Astrocyte of the spinal cord (primary cell): ENCODE measurements at regions not wholly inside any gene's neighbourhood (a gene's known extent, or its start where the extent isn't known, plus 50 kb on each side); places are given as distances from the start of the nearest gene placed in this dataset.
A peak's percentile ranks its signal among the peaks of the same experiment; 100 is the strongest.

Source experiments
- DNase-seq: peaks from one replicate; pipeline ENCODE4 v3.0.0; 2011; ENCODE audit warnings: low read depth, low spot score
- H3K4me3 ChIP-seq: 2 replicates; pipeline ENCODE4 v1.5.1; 2011; ENCODE audit warnings: low read depth, mild to moderate bottlenecking, low read length, moderate library complexity
- in situ Hi-C: cut with HindIII; loops from 2 replicates; pipeline ENCODE4 v1.10.0; 2017; ENCODE audit warnings: low sequenced_read_pairs
- TF ChIP-seq, protein P1 (sequence below): IDR thresholded peaks from 2 replicates; pipeline ENCODE4 v1.5.1; 2012; ENCODE audit warnings: low read depth, mild to moderate bottlenecking, low read length, inconsistent platforms

DNA sequence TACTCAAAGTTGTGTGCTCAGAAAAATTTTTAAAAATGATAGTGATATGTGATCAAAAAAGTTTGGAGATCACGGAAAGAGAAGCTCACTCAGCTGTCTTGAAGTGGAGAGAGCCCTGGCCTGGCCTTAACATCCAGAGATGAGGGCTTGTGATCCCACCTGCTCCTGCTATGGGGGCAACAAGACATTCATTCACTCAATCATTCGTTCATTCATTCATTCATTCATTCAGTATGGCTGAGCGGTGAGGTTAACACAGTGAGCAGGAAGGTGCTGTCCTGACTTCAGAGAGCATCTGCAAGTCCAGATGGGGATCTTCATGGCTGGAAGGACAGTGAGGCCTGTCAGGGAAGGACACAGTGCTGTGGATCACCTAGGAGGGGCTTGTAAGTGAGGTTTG lies 112.3 kb downstream of the SLC25A47 start:
- in situ Hi-C loops: no loop called here
- H3K4me3 ChIP-seq: no peak overlapping the region
- DNase-seq: no peak
- TF ChIP-seq, protein P1, sequence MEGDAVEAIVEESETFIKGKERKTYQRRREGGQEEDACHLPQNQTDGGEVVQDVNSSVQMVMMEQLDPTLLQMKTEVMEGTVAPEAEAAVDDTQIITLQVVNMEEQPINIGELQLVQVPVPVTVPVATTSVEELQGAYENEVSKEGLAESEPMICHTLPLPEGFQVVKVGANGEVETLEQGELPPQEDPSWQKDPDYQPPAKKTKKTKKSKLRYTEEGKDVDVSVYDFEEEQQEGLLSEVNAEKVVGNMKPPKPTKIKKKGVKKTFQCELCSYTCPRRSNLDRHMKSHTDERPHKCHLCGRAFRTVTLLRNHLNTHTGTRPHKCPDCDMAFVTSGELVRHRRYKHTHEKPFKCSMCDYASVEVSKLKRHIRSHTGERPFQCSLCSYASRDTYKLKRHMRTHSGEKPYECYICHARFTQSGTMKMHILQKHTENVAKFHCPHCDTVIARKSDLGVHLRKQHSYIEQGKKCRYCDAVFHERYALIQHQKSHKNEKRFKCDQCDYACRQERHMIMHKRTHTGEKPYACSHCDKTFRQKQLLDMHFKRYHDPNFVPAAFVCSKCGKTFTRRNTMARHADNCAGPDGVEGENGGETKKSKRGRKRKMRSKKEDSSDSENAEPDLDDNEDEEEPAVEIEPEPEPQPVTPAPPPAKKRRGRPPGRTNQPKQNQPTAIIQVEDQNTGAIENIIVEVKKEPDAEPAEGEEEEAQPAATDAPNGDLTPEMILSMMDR: no peak

- no peak overlapping the region for H3K4me3 ChIP-seq
- TF ChIP-seq, protein P1: no peak
- no peak for DNase-seq
- in situ Hi-C loops: no loop called here
Measured at GRCh38 chr14:100436745-100437406, 113.7 kb downstream of the SLC25A47 start.

DNA sequence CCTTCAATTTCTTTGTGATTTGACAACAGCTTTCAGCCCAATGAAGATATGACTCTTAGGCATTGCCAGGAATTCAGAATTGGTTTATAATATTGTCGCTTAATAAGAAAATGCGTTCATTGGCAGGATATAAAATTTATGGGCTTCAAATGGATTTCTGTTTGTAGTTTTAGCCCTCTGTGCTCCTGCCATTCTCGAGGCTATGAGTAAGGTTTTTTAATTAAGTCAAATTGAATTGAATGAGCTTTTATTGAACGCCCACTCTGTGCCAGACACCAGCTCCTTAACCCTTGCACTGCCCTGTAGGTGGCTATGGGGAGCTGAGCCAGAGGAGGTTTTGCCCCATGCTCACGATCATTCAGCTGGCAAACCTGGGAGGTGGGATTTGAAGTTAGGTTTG lies 115.1 kb downstream of the SLC25A47 start:
- in situ Hi-C loops: no loop called here
- TF ChIP-seq, protein P1: no peak
- no peak overlapping the region for H3K4me3 ChIP-seq
- no peak for DNase-seq

DNA sequence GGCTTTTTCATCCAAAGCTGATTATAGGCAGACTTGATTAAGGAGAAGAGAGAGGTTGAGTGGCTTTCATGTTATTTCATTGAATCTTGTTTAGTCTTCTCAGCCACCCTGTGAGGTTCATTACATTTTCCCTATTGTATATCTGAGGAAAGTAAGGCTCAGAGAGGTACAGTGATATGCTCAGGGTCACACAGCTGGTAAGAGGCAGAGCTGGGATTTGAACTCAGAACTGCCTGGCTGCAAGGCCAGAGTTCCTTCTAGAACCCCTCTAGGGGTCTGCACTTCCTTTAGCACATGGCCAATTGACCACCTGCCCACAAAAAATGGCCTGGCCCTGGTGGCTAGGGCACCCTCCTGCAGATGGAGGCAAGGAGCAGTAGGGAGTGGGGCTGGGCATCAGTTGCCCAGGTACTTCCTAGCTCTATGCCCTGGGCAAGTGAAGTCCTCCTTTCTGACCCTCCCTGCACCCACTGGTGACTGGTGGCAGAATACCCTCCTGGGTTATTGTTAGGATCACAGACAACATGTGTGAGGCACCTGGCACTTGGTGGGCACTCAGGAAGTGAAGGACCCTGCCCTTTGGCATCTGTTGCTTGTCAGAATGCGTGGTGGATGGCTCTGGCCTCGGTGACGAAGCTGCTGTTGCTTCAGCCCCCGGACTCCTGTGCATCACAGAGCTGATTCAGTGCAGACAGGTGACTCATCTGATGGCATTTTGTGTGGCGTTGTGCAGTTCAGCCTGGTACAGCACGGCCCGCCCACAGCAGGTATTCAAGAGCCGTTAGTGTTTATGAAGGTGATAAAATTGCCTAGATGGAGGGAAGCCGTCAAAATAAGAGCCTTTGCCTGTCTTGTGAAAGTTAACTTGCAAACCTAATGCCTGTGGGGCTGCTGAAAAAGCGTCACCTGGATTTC lies 115.8 kb downstream of the SLC25A47 start:
- TF ChIP-seq, protein P1: no peak
- no peak overlapping the region for H3K4me3 ChIP-seq
- DNase-seq: peak; percentile 73
- in situ Hi-C loops: no loop called here

- DNase-seq: peak; percentile 26
- in situ Hi-C loops: no loop called here
Measured at GRCh38 chr14:100439781-100440180, 116.6 kb downstream of the SLC25A47 start.

GRCh38 chr14:100440207-100440631 lies 117.1 kb downstream of the SLC25A47 start:
- DNase-seq: peak; percentile 76
- H3K4me3 ChIP-seq: no peak overlapping the region
- TF ChIP-seq, protein P1: peak; percentile 89
- in situ Hi-C loops: no loop called here

More at GRCh38 chr14:100439781-100440180, 116.6 kb downstream of the SLC25A47 start:
- H3K4me3 ChIP-seq: no peak overlapping the region
- TF ChIP-seq, protein P1: no peak
